HEK293T (cell line): ENCODE measurements at regions not wholly inside any gene's neighbourhood (a gene's known extent, or its start where the extent isn't known, plus 50 kb on each side); places are given as distances from the start of the nearest gene placed in this dataset.

Source experiments
- FOXA1 ChIP-seq: fragments of 450-650 bp; IDR thresholded peaks from 2 replicates; pipeline ENCODE4 v1.6.1; 2016; ENCODE audit warnings: mild to moderate bottlenecking
- FOXM1 ChIP-seq: fragments of 450-650 bp; IDR thresholded peaks from 2 replicates; pipeline ENCODE4 v1.6.1; 2017; ENCODE audit warnings: mild to moderate bottlenecking, borderline replicate concordance
- LEF1 ChIP-seq: fragments of 450-650 bp; IDR thresholded peaks from 2 replicates; pipeline ENCODE4 v1.6.1; 2017; ENCODE audit warnings: mild to moderate bottlenecking, borderline replicate concordance
- NFRKB ChIP-seq: fragments of 450-650 bp; IDR thresholded peaks from 2 replicates; pipeline ENCODE4 v1.6.1; 2016; ENCODE audit warnings: mild to moderate bottlenecking, moderate library complexity
- SP1 ChIP-seq: fragments of 450-650 bp; IDR thresholded peaks from 2 replicates; pipeline ENCODE4 v1.6.1; 2017
- SUZ12 ChIP-seq: fragments of 450-650 bp; IDR thresholded peaks from 2 replicates; pipeline ENCODE4 v1.6.1; 2016; ENCODE audit warnings: mild to moderate bottlenecking
- TARDBP ChIP-seq: fragments of 450-650 bp; IDR thresholded peaks from 2 replicates; pipeline ENCODE4 v1.6.1; 2016
- ZNF384 ChIP-seq: fragments of 450-650 bp; IDR thresholded peaks from 2 replicates; pipeline ENCODE4 v1.6.1; 2016

GRCh38 chr20:24796236-24796635 is 152.8 kb upstream of the CST7 start:
- TF ChIP-seq FOXM1 (no peak), FOXA1 (no peak), LEF1 (no peak), SP1 (no peak), TARDBP (no peak), NFRKB (no peak), ZNF384 (no peak), SUZ12 (no peak)
